ENCODE measurements at regions not wholly inside any gene's neighbourhood (a gene's known extent, or its start where the extent isn't known, plus 50 kb on each side); places are given as distances from the start of the nearest gene placed in this dataset.

DNA sequence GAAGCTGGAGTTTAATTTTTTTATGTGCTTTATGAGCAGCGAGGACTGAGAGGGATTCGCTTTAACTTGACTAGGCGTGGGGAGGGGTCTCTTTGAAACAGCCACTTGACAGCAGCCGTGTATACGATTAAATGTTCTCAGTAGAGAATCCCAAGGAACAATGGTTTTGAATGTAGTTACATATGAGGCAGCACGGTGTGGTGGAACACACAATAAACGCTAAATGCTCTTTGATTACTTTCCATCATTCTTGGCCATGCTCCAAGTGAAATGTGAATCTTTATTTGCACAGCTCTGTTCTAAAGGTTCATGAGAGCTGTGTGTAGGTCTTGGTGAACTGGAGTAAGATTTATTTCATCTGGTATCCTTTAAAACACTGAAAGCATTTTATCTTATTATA lies 251.4 kb upstream of the TGFBR2 start:
- peak in 1 of 2 donors; percentile 61 for DNase-seq (ENCODE audit: low read depth in 2 of 2)

- no peak for DNase-seq (ENCODE audit: low read depth in 2 of 2)
Measured at GRCh38 chr3:30355622-30356021, 250.8 kb upstream of the TGFBR2 start.

DNA sequence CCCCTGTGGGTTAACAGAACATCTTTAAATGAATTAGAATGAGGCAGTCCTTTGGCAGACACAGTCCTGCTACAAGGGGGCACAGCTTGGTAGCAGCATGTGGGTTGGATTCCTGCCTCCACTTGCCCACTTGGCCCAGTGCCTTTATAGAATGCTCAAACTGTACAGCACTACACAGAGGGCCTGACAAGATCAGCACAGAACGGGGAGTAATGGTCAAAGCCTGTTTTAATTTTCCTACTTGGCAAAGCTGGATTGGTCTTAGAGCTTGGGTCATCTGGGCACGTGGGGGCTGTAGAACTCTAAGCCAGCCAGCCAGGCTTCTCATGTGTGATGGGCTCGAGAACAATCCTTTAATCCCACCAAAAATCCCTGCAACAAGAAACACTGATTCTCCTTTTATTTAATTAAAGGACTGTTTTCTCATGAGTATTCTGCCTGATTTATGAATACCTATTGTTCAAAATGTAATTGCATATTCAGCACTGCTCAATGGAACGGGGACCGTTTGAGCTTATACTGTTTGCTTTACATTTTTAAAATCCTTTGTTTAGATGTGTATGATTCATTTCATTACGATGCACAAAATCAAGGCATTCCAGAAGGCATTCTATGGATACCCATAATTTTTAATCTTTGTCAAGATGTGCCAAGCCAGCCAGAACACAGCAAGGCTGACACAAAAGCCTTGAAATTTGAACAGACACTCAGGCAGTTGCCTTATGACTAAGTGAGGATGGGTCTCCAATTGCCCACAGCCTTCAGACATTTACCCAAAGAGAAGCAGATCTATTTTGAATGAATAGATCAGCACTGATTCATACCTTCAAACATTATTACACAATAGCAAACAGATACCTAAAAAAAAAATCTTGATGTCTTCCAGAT lies 249.3 kb upstream of the TGFBR2 start:
- no peak for DNase-seq (ENCODE audit: low read depth in 2 of 2)

GRCh38 chr3:30357897-30358296 lies 248.5 kb upstream of the TGFBR2 start:
- DNase-seq (ENCODE audit: low read depth in 2 of 2) = no peak

- DNase-seq (ENCODE audit: low read depth in 2 of 2) = no peak
Measured at GRCh38 chr3:30358871-30359270, 247.5 kb upstream of the TGFBR2 start.

- DNase-seq (ENCODE audit: low read depth in 2 of 2) = no peak
Measured at GRCh38 chr3:30368978-30369377, 237.4 kb upstream of the TGFBR2 start.

DNA sequence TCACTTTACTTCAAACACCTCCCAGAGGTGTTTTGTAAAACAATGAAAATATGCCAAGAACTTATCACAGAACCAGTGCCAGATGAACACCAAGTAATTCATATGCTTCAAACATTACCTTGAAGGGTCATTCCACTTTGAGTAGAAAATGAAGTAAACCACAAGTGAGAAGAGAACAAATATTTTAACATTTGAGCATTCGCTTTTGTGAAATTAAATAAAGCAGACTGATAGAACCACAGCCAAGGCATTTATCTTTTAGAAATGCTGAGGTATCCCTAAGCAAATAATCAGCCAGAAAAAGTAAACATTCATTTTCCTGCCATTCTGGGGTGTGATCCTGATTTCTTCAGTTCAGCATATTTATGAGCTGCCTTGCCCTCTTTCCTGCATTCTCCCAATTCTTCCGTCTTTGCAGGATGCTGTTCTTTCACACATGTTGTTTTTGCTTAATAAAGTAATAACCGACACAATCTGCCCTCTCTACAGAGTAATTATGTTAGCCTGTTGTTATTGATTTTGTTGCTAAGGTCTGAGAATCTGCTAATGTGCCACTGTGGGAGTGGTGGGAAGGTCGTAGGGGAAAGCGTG lies 235.6 kb upstream of the TGFBR2 start:
- peak; percentile 76 to 95 for DNase-seq (ENCODE audit: low read depth in 2 of 2)

DNA sequence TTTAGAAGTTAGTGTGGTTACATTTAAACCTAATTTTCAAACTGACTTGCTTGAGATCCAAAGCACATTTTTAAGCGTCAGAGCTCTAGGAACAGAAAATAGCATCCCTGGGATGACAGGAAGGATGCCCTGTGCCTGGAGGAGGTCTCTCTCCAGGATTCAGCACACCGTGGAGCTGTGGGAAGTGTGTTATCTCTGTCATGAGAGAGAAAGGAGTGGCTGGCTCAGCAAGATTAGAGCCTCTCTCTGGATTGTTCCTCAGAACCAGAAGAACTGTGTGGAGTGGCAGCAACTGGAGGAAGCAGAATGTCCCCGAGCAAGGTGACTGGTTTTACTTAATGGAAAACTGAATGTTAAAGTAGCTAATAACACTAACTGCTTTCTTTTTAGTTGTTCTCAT lies 233.6 kb upstream of the TGFBR2 start:
- no peak for DNase-seq (ENCODE audit: low read depth in 2 of 2)

DNA sequence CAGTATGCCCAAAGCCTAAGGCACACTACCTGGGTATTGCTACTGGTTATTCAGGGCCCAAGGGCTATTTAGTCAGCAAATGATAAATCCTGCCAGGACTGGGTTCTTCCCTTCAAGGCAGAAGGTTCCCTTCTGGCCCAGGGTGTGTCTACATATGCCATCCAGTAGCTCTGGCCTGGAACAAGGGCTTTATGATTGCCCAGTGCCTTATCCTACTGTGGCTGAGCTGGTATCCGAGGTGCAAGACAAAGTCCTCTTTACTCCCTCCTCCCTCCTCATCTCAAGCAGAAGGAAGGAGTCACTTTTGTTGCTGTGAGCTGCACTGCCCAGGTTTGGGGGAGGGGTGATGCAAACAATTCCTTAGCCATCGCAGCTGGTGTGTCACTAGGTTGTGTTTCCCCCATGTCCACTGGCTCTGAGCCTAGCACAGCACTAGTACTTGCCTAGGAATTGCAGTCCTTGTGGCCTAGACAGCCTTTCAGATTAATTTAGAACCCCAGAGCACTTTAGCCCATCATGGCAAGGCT lies 221.8 kb upstream of the TGFBR2 start:
- DNase-seq (ENCODE audit: low read depth in 2 of 2) = no peak

DNA sequence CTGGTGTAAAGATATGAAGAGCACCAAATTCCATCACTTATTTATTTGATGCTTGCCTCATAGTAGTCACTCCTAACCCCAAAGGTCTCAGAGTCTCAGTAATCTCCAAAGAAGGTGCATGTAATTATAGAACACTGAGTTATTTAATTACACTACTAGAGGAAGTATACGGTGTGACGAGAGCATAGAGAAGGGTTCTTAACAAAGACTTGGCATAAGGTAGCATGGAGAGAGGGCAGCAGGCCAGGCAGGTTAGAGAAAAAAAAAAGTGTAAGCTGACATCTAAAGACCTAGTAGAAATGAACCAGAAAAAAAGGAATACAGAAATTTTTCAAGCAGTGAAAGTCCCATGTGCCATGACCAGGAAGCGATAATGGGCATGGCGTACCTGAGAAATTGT lies 213.3 kb upstream of the TGFBR2 start:
- DNase-seq (ENCODE audit: low read depth in 2 of 2) = no peak

DNA sequence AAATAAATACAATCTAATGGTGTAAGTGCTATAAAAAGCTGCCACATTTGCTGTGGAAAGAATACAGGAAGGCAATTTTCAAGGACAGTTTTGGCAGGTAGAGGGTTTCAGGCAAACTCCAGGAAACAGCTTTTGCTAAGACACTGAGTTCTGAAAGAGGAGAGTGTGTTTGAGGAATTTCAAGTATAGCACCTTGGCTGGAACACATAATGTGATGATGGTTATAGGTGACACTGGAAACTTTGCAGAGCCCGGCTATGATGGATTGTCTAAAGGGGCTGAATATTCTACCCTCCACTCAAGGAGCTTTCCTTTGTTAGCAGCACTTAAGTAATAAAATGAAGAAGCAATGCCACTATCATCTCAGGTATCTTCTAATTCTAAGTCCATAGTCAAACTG lies 209.4 kb upstream of the TGFBR2 start:
- DNase-seq (ENCODE audit: low read depth in 2 of 2) = no peak

GRCh38 chr3:30399394-30400181 lies 206.8 kb upstream of the TGFBR2 start:
- DNase-seq (ENCODE audit: low read depth in 2 of 2) = no peak

DNA sequence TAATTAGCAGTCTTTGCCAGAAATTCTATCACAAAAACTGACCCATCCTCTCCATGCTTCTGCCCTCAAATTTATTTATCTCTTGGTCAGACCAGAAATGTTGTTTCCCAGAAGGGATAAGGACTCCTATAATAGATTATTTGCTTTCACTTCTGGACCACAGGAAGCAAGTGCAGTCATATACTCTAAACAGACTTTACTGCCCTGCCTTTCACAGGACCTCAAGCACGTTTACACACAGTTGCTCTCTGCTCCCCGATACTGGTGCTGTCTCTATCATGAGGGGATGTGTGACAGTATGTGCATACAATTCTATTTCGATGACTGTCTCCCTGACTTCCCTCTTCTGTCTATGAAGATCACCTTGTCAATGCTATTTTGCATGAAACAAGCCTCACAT lies 205.5 kb upstream of the TGFBR2 start:
- DNase-seq (ENCODE audit: low read depth in 2 of 2) = peak in 1 of 2 donors; percentile 14

GRCh38 chr3:30401971-30402370 lies 204.4 kb upstream of the TGFBR2 start:
- DNase-seq (ENCODE audit: low read depth in 2 of 2) = no peak

GRCh38 chr3:30407651-30408050 lies 198.8 kb upstream of the TGFBR2 start:
- DNase-seq (ENCODE audit: low read depth in 2 of 2) = no peak

- peak in 1 of 2 donors; percentile 19 for DNase-seq (ENCODE audit: low read depth in 2 of 2)
Measured at GRCh38 chr3:30408105-30408557, 198.3 kb upstream of the TGFBR2 start.

- DNase-seq (ENCODE audit: low read depth in 2 of 2) = no peak
Measured at GRCh38 chr3:30418443-30418842, 188.0 kb upstream of the TGFBR2 start.

DNA sequence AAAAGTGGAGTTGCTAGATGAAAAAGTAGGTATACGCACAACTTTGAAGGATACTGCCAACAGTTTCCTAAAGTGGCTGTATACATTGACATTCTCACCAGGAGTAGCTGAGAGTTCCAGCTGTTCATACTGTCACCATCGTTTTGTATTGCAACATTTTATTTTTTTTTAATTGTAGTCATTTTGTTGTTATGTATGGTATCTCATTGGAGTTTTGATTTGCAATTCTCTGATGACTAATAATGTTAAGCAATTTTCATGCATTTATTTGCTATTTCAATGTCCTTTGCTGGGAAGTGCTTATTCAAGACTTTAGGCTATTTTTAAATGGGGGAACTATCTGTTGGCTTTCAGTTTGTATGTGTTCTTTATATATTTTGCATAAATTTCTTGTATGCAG lies 185.1 kb upstream of the TGFBR2 start:
- no peak for DNase-seq (ENCODE audit: low read depth in 2 of 2)

GRCh38 chr3:30426293-30426993 lies 180.0 kb upstream of the TGFBR2 start:
- DNase-seq (ENCODE audit: low read depth in 2 of 2) = no peak

DNA sequence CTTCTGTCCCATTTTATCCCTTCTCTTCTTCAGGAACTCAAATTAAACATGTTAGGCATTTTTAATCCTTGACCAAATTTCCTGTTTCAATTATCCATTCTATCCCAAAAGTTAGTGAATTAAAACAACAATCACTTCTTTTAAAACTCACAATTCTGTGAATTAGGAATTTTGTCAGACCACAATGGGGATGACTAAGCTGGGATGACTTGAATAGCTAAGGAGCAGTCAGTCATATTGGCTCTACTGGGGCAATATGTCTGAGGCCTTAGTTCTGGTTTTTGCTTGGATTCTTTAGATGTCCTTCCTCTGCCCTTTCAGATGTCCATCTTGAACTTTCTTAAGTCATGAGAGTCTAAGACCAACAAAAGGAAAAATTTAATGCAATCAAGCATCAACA lies 178.2 kb upstream of the TGFBR2 start:
- no peak for DNase-seq (ENCODE audit: low read depth in 2 of 2)

GRCh38 chr3:30435861-30436331 lies 170.5 kb upstream of the TGFBR2 start:
- DNase-seq (ENCODE audit: low read depth in 2 of 2) = no peak
